WI38 (cell line): ENCODE measurements at regions not wholly inside any gene's neighbourhood (a gene's known extent, or its start where the extent isn't known, plus 50 kb on each side); places are given as distances from the start of the nearest gene placed in this dataset.

ENCODE experiments used
- H3K4me3 ChIP-seq: 2 replicates; pipeline ENCODE4 v1.5.1; 2011; ENCODE audit warnings: low read depth, mild to moderate bottlenecking, control low read depth, low read length
- TF ChIP-seq, protein P1 (sequence below): IDR thresholded peaks from 2 replicates; pipeline ENCODE4 v1.5.1; 2012; ENCODE audit warnings: low read depth, mild to moderate bottlenecking, control low read depth, low read length

DNA sequence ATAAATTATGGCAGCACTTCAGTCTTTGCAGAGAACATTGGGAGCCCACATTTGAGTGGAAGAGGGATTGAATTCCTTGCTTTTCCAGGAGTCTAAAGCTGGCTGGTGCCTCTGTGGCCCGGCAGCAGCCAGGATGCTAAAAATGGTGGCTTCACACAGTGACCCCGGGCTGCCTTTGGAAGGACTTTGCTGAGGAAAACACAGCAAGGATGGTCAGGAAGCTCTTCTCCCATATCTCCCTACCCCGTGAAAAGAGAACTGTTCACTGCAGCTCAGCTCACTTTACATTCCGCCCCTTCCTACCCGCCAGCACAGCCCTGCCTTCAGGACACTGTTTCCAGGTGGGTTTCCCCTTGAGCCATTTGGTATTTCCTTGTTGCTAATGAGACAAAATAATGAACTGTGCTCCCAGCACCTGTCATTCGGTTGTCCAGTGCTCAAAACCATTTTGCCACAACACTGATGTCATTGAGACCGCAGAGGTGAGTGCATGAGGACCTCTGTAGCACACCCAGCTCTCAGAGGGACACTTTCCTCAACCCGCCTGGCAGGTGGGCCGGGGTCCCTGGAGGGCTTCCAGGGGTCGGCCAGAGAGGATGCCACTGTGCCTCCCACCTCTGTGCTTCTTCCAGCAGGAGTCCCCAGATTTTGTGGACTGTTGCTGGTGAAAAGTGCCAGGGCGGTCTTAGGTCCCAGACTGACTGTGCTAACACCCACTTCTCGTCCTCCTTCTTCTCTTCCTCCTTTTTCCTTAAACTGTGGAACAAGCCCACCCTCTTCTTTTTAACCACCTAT lies 255.7 kb upstream of the PPP2R2D start:
- TF ChIP-seq, protein P1, sequence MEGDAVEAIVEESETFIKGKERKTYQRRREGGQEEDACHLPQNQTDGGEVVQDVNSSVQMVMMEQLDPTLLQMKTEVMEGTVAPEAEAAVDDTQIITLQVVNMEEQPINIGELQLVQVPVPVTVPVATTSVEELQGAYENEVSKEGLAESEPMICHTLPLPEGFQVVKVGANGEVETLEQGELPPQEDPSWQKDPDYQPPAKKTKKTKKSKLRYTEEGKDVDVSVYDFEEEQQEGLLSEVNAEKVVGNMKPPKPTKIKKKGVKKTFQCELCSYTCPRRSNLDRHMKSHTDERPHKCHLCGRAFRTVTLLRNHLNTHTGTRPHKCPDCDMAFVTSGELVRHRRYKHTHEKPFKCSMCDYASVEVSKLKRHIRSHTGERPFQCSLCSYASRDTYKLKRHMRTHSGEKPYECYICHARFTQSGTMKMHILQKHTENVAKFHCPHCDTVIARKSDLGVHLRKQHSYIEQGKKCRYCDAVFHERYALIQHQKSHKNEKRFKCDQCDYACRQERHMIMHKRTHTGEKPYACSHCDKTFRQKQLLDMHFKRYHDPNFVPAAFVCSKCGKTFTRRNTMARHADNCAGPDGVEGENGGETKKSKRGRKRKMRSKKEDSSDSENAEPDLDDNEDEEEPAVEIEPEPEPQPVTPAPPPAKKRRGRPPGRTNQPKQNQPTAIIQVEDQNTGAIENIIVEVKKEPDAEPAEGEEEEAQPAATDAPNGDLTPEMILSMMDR, result no peak
- H3K4me3 ChIP-seq, result no peak overlapping the region

DNA sequence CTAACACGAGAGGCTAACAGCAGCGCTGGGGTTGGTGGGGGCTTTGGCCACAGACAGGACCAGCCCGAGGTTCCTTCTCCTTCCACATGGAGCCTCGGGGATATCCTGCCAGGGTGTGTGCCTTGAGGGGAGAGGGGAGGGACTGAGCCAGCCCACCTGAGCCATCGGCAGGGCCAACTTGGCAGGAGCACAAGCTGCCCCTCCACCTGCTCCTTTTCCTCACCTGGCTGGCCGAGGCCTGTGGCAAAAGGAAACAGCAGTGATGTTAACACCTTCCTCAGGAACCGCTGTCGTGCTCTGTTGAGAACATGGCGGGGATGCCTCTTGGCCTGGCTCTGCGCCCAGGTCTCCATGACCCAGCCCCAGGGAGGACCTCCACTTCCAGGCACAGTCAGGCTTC lies 255.1 kb upstream of the PPP2R2D start:
- TF ChIP-seq, protein P1, result no peak
- H3K4me3 ChIP-seq, result no peak overlapping the region

DNA sequence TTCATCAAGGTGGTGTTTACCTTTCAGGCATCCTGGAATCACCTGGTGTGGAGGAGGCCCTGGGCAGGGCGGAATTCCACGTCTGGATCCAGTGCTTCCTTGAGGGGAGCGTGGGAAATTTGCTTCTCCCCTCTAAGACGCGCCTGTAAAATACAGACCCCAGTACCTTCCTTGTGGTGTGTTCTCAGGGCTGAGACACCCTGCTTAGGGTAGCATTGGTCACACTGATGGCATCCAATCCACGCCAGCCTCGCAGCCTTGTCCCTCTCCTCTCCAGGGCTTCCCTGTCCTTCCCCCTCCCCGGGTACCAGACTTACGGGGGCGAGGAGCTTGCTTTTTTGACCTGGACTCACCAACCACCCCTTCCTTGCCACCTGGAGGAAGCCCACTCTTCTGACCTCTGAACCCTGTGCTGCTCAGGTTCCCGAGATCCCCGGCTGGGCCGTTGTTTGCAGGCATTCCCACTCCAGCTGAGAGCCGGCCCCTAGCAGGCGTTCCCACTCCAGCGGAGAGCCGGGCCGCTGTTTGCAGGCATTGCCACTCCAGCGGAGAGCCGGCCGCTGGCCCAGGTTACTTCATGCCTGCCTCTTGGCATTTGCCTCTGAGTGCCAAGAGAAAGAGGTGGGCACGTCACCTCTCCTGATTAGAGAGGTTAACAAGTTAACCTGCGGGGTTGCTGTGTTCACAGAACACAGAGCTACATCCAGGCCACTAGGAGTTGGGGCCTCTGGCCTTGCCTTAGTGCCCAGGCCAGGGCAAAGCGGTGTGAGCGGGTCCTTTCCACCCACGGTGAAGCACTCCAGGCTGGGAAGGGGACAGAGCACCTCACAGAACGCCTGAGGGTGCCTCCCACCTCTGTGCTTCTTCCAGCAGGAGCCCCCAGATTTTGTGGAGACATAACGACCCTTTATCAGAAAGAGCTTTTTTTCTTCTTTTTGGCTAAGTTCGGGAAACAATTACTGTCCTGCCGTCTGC lies 254.0 kb upstream of the PPP2R2D start:
- TF ChIP-seq, protein P1, result no peak
- H3K4me3 ChIP-seq, result no peak overlapping the region

DNA sequence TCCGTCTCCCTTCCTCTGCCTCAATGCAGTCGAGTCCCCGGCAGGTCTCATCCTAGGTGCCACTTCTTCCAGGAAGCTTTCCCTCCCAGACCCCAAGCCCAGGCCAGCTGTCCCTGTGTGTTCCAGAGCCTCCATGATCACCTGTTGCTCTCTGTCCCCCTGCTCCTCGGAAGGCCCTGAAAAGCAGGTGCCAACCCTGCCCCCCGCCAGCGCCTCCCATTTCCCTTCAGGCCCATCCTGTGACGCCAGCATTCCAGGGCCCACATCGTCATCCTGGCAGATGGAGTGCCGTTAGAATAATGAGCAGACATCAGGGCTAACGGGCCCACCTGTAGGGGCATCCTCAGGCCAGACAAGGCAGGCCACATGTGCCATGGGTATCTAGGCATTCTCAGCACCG lies 253.0 kb upstream of the PPP2R2D start:
- TF ChIP-seq, protein P1, result no peak
- no peak overlapping the region for H3K4me3 ChIP-seq

DNA sequence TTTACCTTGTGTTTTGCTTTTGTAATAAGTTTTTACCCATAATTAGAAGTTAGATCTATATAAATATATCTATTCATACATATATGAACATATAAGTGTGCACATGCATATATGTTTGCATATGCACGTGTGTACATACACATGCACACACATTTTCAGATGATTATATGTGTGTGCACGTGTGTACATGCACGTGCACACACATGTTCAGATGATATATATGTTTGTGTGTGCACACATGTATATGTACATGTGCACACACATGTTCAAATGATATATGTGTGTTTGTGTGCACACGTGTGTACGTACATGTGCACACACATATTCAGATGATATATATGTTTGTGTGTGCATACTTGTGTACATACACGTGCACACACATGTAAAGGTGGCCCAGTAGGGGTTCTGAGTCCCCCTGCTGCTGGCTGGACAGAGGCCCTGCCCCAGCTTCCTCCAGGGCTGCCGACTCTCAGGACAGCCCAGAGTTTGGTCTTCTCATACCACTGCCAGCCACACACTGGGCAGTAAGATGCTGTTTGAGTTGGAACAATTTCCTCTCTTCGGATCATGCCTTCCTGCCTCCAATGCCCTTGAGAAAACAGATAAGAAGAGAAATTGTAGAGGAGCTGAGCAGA lies 252.3 kb upstream of the PPP2R2D start:
- TF ChIP-seq, protein P1, result no peak
- H3K4me3 ChIP-seq, result no peak overlapping the region

DNA sequence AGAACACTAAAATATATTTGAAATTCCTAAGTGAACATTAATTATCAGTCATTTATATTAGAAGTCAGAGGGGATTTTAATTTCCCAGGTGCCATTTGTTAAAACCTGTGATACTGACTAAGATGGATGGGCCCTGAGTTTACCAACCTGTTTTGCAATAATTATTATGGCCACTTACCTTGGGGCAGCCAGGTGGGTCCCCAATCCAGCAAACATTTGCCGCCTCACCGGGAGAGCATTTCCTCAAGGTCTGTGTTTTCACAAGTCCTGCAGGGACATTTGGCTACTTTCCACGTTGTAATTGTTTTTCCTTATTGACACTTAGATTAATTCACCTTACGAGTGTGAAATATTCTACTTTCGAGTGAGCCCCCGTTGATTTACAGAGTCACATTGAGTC lies 251.2 kb upstream of the PPP2R2D start:
- TF ChIP-seq, protein P1, result no peak
- no peak overlapping the region for H3K4me3 ChIP-seq
